GM19324 (cell line): ENCODE measurements at regions not wholly inside any gene's neighbourhood (a gene's known extent, or its start where the extent isn't known, plus 50 kb on each side); places are given as distances from the start of the nearest gene placed in this dataset.

Source experiments
- ATAC-seq: cut with Tn5 transposase; IDR thresholded peaks from one replicate; pipeline ENCODE4 v1.9.1; 2021; ENCODE audit warnings: mild to moderate bottlenecking, moderate library complexity; ENCODE audit not compliant: unreplicated experiment, low FRiP score

DNA sequence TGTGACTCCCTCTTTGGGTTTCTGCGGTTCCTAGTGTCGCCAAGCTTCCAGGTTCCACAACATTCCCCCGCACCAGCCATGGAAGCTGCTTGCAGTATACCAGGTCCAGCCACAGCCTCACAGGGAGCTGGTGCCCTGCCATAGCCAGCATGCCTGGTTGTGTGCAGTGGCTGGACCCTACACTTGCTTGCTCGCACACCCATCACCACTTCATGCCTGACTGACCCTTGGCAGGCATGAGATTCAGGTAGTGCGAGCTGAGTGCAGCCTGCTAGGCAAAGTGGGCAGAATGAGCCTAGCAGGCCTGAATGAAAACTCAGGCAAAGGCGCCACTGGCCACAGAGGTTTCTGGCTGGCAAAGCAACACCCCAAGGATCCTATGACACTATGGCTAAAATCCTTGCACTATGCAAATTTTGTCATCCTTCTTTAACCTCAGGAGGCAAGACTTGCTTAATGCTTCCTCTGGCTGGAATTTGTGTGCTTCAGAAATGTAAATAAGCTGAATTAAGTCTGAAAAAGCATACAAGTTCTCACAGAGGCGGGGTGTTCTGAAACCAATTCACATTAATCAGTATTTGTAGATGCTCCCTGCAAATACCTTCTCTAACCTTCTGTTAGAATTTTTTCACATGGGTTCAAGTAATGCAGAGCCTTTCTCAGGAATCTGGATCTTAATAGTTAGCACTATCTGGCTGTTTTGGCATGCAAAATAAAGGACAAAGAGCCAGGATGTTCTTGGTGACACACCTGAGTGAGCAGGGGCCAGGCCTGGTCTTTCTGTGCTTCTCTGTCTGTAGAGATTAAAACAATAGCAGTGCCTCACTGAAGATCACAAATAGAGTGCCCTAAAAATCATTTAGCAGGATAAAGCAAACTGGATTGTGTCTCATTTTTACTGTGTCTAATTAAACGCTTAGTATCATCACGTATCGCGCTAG is 256.9 kb downstream of the GPATCH2 start:
- no peak for ATAC-seq

DNA sequence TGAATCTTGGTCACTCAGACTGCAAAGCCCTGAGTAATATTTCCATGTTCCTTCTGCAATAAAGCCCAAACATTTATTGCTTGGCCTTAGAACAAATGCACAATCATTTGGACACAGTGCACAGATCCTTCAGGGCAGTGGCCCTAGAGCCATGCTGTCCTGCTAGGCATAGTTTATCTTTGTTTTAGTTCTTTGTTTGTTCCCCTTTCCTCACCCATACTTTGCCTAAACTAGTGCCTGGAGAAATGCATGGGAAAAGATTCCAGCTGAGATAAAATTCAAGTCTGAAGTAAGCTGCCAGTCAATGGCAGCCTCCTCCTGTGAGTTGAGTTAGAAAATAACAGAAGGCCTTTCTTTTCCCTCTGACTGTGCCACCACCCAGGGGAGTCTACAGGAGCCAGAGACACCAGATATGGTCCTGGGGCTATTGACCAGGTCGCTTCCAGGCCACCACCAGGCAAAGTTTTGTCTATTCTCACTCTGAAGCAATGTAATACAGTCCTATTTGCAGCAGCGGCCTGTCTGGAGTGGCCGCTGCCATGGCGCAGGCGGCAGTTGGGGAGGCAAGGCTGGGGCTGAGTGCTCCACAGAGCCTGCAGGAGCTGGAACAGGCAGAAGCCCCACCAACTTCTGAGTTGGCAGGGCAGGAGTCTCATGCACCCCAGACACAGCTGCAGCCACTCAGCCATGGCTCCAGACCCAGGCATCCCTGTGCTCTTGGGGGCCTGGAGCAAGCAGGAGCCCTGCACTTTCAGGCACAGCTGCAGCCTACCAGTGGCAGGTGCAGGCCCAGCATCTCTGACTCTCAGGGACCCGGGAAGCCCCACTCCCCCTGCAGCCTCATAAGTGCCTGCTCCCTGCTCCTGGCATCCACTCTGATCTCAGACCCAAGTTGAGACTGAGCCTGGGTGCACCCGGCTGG is 258.6 kb downstream of the GPATCH2 start:
- no peak for ATAC-seq

DNA sequence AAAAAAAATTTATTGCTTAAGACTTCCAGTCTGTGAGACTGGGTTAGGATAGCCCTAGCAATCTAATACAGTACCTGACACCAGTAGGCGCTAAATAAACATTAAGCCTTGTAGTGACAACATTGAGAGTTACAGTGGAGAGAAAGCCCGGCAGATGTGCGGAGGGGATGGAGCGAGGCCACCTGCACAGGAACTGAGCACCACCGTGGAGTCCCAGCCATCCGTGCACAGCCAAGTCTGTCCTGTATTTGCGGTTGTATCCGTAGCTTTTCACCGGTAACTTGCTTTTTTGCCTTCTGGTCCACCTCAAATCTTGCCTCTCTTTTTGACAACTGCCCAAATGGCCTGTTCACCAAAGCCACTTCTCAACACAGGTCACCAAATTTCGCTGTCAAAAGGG is 260.1 kb downstream of the GPATCH2 start:
- ATAC-seq, result no peak

- ATAC-seq, result no peak
These were observed 260.8 kb downstream of the GPATCH2 start for GRCh38 chr1:217369996-217370551.

GRCh38 chr1:217369271-217369981 is 261.5 kb downstream of the GPATCH2 start:
- ATAC-seq, result peak; percentile 93

DNA sequence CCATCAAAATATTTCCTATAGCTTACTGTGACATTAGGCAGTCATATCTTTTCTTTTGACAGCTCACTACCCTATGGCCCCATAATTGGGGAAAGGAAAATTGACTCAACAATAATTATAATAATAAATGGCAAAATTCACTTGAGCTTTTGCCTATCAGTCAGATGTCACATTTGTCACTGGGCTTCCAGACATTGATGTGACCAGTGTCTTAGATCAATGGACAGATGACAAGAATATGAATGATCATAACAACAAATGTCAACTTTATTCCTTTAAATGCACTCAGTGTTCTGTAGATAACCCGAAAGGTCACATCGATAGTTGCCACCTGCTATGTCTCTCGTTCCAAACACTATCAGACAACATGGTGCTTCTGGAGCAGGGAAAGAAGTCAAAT is 266.7 kb downstream of the GPATCH2 start:
- no peak for ATAC-seq

DNA sequence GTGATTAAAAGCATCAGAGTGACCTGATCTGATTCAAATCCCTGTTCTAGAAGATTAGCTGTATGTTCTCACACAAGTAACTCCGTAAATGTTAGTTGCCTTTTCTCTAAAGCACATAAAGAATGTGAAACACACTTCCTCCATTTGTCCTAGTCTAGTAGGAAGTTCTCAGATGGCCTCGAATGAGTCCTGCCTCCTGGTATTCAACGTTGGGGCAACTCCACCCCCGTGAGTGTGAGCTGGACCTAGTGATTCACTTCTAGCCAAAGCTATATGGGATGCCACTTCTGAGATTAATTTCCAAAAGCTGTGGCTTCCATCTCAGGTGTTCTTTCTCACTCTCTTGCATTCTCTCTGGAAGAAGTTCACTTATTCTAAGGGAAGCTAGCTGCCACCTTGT is 267.6 kb downstream of the GPATCH2 start:
- no peak for ATAC-seq

GRCh38 chr1:217360510-217360909 is 270.4 kb downstream of the GPATCH2 start:
- ATAC-seq, result no peak

GRCh38 chr1:217354895-217355294 is 276.0 kb downstream of the GPATCH2 start:
- no peak for ATAC-seq

DNA sequence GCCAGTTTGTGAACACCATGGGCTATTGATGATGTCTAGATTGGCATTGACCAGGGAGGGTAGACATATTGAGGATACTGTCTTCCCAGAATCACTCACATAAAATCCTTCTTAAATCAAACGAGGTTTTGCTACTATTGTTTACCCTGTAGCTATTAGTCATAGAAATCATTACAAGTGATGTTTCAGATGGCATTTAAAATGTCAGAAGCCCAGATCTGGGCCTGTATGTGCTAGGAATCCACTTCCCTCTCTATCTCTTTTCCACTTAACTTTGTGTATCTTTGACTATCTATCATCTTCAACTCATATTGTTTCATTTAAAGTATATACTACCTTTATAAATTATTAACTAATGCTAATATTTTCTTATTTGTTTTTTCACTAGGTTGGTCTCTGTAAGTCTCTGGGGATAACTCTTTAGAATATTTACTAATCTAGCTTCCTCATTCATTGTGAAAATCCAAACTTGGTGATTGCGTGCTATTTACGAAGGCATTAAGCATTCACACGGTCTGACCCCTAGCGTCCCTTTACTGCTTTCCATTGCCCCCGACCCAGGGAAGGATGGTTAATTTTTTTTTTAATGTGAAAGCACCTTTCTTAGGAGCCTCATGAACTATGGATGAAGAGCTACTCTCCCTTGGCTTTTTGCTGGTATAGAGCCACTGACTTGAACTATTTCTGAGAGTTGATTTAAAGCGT is 281.8 kb downstream of the GPATCH2 start:
- ATAC-seq, result no peak

- ATAC-seq, result no peak
These were observed 286.2 kb downstream of the GPATCH2 start for GRCh38 chr1:217344712-217345111.

GRCh38 chr1:217343907-217344306 is 287.0 kb downstream of the GPATCH2 start:
- ATAC-seq, result no peak

DNA sequence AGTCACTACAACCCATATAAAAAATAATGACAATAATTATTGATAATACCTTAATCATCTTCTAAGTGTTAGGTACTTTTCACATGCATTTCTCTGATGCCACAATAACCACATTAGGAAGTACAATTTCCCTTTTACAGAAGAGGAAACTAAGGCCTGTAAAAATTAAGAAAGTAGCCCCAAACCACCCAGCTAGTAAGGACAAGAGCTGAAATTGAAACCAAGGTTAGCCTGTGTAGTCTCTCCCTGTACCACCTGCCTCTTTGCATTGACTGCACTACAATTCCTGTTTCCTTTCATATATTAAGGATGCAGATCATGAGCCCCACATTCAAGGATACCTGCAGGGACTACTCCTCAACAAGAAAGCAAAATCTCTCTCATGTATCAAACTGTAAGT is 288.8 kb downstream of the GPATCH2 start:
- peak; percentile 78 for ATAC-seq

GRCh38 chr1:217336724-217337123 is 294.2 kb downstream of the GPATCH2 start:
- ATAC-seq, result no peak

GRCh38 chr1:217333939-217334338 is 297.0 kb downstream of the GPATCH2 start:
- peak; percentile 53 for ATAC-seq

DNA sequence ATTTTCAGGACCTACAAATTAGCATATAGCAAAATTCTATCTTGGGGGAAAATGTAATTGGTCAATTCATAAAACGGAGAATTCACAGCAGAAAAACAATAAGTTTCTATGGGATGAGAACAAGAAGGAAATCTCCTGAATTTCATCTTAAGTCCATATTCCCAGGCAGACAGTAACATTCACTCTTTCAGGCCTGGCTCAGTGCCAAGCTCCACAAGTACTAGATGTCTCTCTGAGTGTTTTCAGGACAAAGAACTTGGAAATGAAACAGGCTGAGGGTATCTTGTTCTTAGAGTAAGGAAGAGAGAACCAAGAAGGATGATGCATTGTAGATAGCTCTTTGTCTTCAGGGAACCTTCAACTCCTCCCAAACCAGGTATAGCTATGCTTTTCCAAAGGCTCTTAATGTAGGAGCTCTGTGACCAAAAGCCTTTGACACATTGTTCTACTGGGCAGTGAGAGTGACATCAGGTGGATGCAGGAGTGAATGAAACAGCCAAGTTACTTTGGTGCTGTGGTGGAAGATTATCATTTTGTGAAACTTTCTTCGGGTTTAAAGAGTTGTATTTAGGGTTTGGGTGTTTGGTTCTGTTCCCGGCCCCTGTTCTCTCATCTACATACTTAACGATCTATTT is 298.3 kb downstream of the GPATCH2 start:
- ATAC-seq, result no peak

GRCh38 chr1:217331698-217332097 is 299.2 kb downstream of the GPATCH2 start:
- no peak for ATAC-seq

DNA sequence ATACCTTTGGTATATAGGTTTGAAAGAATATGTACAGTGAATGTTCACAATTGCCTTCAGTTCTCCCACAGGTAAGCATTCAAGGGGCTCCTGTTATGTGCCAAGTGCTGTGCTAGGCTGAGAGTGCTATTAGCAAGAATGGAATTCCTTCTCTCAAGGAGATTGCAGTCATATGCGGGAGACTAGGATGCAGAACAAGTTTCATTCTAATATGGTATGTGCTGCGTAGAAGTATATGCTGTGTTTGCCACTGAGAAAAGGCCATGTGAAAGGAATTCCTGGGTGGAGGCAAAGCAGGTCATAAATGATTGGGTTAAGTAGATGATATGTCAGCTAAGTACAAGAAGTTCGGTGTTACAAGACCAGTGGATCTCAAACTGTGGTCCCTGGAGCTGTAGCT is 303.0 kb downstream of the GPATCH2 start:
- ATAC-seq, result no peak

- ATAC-seq, result peak; percentile 100
These were observed 308.1 kb downstream of the GPATCH2 start for GRCh38 chr1:217322834-217323233.
